ENCODE measurements at regions not wholly inside any gene's neighbourhood (a gene's known extent, or its start where the extent isn't known, plus 50 kb on each side); places are given as distances from the start of the nearest gene placed in this dataset.
A peak's percentile ranks its signal among the peaks of the same experiment; 100 is the strongest.
"Not testable (repeated sequence)": the region's sequence is repeated elsewhere in the genome, so short reads cannot be mapped to it uniquely, and the experiment has no call there.

DNA sequence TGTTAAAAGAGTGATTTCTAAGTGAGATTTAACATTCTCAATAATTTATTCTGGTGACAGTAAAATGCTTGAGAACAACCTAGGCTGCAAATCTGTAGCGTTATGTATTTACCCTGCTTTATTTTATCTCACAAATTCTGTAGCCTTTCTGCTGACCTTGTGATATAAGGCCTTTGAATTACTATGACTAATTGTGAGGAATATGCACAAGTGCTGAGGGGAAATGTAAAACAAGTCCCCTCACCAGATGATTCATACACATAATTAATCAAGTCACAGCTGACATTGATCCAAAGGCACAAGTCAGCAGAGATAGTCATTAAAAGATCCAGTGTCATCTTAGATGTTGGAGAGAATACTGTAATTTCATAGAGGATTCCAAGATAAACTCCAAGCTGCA, 992.7 kb upstream of the USP15 start:
- DNase-seq (ENCODE audit: low read depth in 2 of 2): no peak

- DNase-seq (ENCODE audit: low read depth in 2 of 2): no peak
These were observed 987.8 kb upstream of the USP15 start for GRCh38 chr12:61272441-61272840.

- DNase-seq (ENCODE audit: low read depth in 2 of 2): no peak
These were observed 977.2 kb upstream of the USP15 start for GRCh38 chr12:61282790-61283575.

DNA sequence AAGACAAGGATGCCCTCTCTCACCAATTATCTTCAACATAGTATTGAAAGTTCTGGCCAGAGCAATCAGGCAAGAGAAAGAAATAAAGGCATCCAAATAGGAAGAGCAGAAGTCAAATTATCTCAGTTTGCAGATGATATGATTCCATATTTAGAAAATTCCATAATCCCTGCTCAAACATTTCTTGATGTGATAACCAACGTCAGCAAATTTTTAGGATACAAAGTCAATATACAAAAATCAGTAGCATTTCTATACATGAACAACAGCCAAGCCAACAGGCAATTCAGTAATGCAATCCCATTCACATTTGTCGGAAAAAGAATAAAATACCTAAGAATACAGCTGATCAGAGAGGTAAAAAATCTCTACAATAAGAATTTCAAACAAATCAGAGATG, 969.7 kb upstream of the USP15 start:
- no peak for DNase-seq (ENCODE audit: low read depth in 2 of 2)

GRCh38 chr12:61291647-61292046, 968.6 kb upstream of the USP15 start:
- DNase-seq (ENCODE audit: low read depth in 2 of 2): no peak

- DNase-seq (ENCODE audit: low read depth in 2 of 2): not testable (repeated sequence)
These were observed 966.2 kb upstream of the USP15 start for GRCh38 chr12:61294011-61294410.

DNA sequence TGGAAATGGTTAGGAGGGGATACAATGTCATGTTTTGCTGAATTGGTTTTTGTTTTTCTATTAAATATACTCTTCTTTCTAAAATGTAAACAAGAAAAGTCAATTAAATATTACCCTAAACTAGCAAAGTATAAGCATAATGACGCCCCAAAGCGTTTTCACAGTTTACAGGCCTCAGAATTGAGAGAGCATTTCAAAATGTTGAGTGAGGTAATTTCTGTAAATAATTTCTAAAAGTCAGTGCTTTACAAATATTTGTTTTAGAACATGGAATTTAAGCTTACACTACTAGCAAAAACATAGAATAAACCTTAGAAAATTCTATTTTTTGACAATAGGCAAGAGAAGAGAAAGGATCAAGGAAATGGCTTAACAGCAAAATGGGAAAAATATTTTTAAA, 958.4 kb upstream of the USP15 start:
- no peak for DNase-seq (ENCODE audit: low read depth in 2 of 2)

GRCh38 chr12:61302282-61302681, 957.9 kb upstream of the USP15 start:
- no peak for DNase-seq (ENCODE audit: low read depth in 2 of 2)

GRCh38 chr12:61308220-61308619, 952.0 kb upstream of the USP15 start:
- no peak for DNase-seq (ENCODE audit: low read depth in 2 of 2)

- no peak for DNase-seq (ENCODE audit: low read depth in 2 of 2)
These were observed 948.8 kb upstream of the USP15 start for GRCh38 chr12:61311413-61311812.

DNA sequence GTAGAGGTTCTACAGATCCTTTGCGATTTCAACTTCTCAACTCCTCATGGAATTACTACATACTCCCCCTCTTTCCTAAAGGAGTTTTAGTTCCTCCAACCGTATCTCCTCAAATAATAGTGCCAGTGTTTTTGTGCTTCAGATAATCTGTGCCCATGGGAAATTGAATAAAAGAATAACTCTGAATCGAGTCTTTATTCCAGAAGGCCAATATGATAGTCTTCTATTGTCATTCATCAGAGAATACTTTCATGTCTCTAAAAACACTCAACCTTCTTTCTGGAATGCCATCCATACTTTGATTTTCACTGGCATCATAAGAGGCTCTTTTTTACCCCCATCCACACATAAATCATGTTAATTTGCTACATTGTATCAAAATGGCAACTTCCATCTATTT, 911.3 kb upstream of the USP15 start:
- no peak for DNase-seq (ENCODE audit: low read depth in 2 of 2)

- no peak for DNase-seq (ENCODE audit: low read depth in 2 of 2)
These were observed 905.1 kb upstream of the USP15 start for GRCh38 chr12:61355105-61355504.

DNA sequence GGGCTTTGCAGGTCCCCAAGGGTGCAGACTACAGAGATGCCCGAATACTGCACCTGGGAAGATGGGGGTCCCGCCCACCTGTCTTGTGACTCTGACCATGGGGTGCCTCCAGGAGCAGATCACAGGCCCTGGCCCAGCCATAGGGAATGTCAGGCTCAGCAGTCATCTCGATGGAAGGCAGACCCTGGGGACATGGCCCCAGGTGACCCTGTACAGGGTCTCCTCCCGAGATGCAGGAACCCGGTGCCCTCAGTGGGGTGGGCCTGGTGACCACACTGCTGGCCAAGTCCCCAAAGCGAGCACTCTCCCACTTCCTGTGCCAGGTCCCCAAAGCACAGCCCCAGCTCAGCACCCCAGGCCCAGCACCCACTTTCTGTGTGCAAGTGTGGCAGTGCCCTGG, 903.7 kb upstream of the USP15 start:
- DNase-seq (ENCODE audit: low read depth in 2 of 2): no peak

DNA sequence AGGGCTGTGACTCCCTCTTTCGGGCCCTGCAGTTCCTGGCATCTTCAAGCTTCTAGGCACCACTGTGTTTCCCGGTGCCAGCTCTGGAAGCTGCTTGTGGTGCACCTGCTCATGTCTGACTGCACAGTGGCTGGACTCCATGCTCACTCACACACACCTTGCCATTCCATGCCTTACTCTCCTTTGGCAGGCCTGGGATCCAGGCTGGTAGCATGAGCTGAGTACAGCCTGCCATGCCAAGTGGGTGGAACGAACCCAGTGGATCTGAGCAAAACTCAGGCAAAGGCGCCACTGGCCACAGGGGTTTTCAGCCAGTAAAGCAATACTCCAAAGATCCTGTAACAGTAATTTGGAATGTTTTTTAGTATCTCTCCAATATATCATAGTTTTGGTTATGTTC, 902.7 kb upstream of the USP15 start:
- DNase-seq (ENCODE audit: low read depth in 2 of 2): no peak

- DNase-seq (ENCODE audit: low read depth in 2 of 2): no peak
These were observed 898.2 kb upstream of the USP15 start for GRCh38 chr12:61362037-61362436.

- no peak for DNase-seq (ENCODE audit: low read depth in 2 of 2)
These were observed 895.2 kb upstream of the USP15 start for GRCh38 chr12:61365001-61365400.

- DNase-seq (ENCODE audit: low read depth in 2 of 2): no peak
These were observed 892.9 kb upstream of the USP15 start for GRCh38 chr12:61367281-61367785.

DNA sequence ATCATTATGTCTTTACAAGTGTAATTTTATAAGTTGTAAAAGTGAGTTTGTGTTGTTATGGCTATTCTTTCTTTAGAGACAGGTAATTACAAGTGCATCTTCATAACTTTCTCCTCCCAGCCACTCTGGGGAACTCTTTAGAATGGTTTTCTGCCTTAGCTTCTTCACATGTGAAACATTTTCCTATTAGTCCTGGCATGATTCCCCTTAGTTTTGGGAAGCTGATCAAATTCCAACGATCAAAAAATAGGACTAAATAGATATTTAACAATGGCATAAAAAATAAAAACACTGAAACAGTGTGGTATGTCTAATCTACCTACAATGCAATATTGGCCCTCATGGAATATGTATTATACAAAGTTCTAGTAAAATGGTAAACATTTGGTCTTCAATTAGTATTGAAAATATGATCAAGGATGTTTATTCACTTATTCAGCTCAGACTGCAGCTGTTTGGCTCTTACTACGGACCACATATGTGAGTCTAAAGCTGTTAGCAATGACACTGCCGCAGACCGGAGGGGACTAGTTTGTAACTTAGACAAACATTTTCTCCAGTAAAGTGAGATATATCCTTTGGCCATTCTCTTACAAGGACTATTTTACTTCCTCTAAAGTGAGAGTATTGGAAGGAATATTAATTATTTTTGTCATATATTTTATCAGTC, 890.8 kb upstream of the USP15 start:
- no peak for DNase-seq (ENCODE audit: low read depth in 2 of 2)

DNA sequence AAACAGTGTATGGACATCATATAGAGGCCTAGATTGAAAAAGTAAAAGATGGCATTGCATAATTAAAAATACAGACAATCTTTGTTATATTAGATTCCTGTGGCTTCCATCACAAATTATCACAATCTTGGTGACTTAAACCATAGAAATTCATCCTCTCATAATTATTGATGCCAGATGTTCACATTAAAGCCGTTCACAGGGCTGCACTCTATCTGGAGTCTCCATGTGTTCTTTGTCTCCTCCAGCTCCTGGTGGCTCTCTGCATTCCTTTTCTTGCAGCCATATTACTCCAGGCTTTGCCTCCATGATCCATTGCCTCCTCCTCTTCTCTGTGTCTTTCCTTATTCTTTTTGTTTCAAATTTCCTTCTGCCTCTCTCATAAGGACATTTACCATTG, 875.7 kb upstream of the USP15 start:
- peak; percentile 36 to 56 for DNase-seq (ENCODE audit: low read depth in 2 of 2)

GRCh38 chr12:61385771-61386170, 874.4 kb upstream of the USP15 start:
- peak; percentile 52 to 67 for DNase-seq (ENCODE audit: low read depth in 2 of 2)

DNA sequence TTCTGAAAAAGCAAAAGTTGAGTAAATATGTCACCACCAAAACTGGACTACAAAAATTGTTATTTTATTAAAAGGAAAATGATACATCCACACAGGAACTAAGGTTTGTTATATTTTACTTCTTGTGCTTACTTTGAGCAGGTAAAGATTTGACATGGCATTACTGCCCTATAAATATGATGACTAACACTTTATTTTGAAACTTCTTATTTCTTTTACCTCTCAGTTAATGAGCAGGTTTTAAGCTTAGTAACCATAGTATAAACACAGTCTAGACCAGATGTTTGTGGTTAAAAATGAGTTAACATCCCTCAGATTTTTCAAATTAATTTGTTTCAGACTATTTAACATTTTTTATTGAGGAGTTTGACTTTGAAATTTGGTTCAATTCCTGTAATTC, 862.5 kb upstream of the USP15 start:
- no peak for DNase-seq (ENCODE audit: low read depth in 2 of 2)

DNA sequence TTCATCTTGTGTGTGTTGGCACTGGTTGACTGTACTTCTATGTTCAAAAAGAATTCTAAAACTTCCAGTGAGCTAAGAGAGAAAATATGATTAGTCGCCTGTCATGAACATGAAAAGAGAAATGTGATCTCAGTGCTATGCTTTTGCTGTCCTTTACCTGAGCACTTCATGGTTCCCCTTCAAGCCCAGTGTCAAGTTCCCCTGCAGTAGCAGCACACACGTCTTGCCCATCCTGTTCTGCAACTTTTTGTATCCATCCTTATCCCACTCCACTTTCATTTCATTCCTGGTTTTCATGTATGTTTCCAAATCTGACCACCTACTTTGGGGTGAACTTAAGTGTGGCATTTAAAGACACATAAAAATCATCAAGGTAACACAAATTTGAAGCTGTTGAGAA, 848.0 kb upstream of the USP15 start:
- no peak for DNase-seq (ENCODE audit: low read depth in 2 of 2)

- no peak for DNase-seq (ENCODE audit: low read depth in 2 of 2)
These were observed 845.7 kb upstream of the USP15 start for GRCh38 chr12:61414470-61414869.

All from fibroblast of skin of left biceps (primary cell).